HG03432 (cell line): ENCODE measurements at regions not wholly inside any gene's neighbourhood (a gene's known extent, or its start where the extent isn't known, plus 50 kb on each side); places are given as distances from the start of the nearest gene placed in this dataset.

Experiments used
- ATAC-seq: cut with Tn5 transposase; IDR thresholded peaks from one replicate; pipeline ENCODE4 v1.9.1; 2021; ENCODE audit warnings: mild to moderate bottlenecking, moderate library complexity; ENCODE audit not compliant: unreplicated experiment

GRCh38 chr10:78813998-78814399 lies 254.8 kb upstream of the ZMIZ1 start:
- ATAC-seq = no peak

GRCh38 chr10:78814407-78814806 lies 254.4 kb upstream of the ZMIZ1 start:
- no peak for ATAC-seq

- no peak for ATAC-seq
Observed at GRCh38 chr10:78815702-78816334, 252.9 kb upstream of the ZMIZ1 start.

- ATAC-seq = no peak
Observed at GRCh38 chr10:78817361-78817760, 251.4 kb upstream of the ZMIZ1 start.

GRCh38 chr10:78817804-78818203 lies 251.0 kb upstream of the ZMIZ1 start:
- ATAC-seq = no peak

- ATAC-seq = no peak
Observed at GRCh38 chr10:78819361-78820006, 249.3 kb upstream of the ZMIZ1 start.

- no peak for ATAC-seq
Observed at GRCh38 chr10:78820007-78820362, 248.8 kb upstream of the ZMIZ1 start.

GRCh38 chr10:78821052-78821451 lies 247.7 kb upstream of the ZMIZ1 start:
- no peak for ATAC-seq

- no peak for ATAC-seq
Observed at GRCh38 chr10:78828647-78829539, 239.9 kb upstream of the ZMIZ1 start.

- no peak for ATAC-seq
Observed at GRCh38 chr10:78829565-78829964, 239.2 kb upstream of the ZMIZ1 start.

GRCh38 chr10:78830062-78830975 lies 238.4 kb upstream of the ZMIZ1 start:
- ATAC-seq = no peak

GRCh38 chr10:78830976-78831375 lies 237.8 kb upstream of the ZMIZ1 start:
- no peak for ATAC-seq

GRCh38 chr10:78831461-78831860 lies 237.3 kb upstream of the ZMIZ1 start:
- no peak for ATAC-seq

GRCh38 chr10:78832281-78832680 lies 236.5 kb upstream of the ZMIZ1 start:
- ATAC-seq = no peak

- ATAC-seq = no peak
Observed at GRCh38 chr10:78838141-78838657, 230.6 kb upstream of the ZMIZ1 start.

- no peak for ATAC-seq
Observed at GRCh38 chr10:78843495-78843894, 225.3 kb upstream of the ZMIZ1 start.

GRCh38 chr10:78844960-78845607 lies 223.7 kb upstream of the ZMIZ1 start:
- no peak for ATAC-seq

GRCh38 chr10:78846071-78846470 lies 222.7 kb upstream of the ZMIZ1 start:
- ATAC-seq = no peak

GRCh38 chr10:78846760-78847159 lies 222.0 kb upstream of the ZMIZ1 start:
- ATAC-seq = no peak

- ATAC-seq = no peak
Observed at GRCh38 chr10:78847485-78847884, 221.3 kb upstream of the ZMIZ1 start.
